ENCODE measurements at regions not wholly inside any gene's neighbourhood (a gene's known extent, or its start where the extent isn't known, plus 50 kb on each side); places are given as distances from the start of the nearest gene placed in this dataset.

- TF ChIP-seq POLR2A (IDR thresholded peaks at IDR 0.05; ENCODE audit: low read length) (no peak), GATA1 (IDR thresholded peaks at IDR 0.05; ENCODE audit: low read depth, low read length) (no peak)
These were observed 70.4 kb upstream of the FCN1 start for GRCh38 chr9:134987906-134988700.
